OCI-LY7 (cell line): ENCODE measurements at regions not wholly inside any gene's neighbourhood (a gene's known extent, or its start where the extent isn't known, plus 50 kb on each side); places are given as distances from the start of the nearest gene placed in this dataset.

Source experiments
- BruUV-seq: library from RNA; stranded (reverse); fragments of 400-500 nt; replicated peaks from 2 replicates; lab custom pipeline; 2021; lab: Mats Ljungman, UMichigan
- CTCF ChIA-PET: fragments of 300-600 bp; sonication (Branson Sonifier 250); formaldehyde crosslinking; loops from one replicate; lab custom pipeline; 2022; ENCODE audit warnings: antibody characterized with exemption; ENCODE audit not compliant: unreplicated experiment; lab: Charles Lee
- POLR2A ChIA-PET: fragments of 300-600 bp; sonication (Branson Sonifier 250); formaldehyde crosslinking; loops from one replicate; lab custom pipeline; 2022; ENCODE audit warnings: antibody characterized with exemption; lab: Charles Lee
- DNase-seq: peaks from one replicate; pipeline ENCODE4 v3.0.0-alpha.2; 2015; ENCODE audit warnings: low spot score
- H2AFZ ChIP-seq: fragments of 200-600 bp; sonication (generic), shearing (Covaris generic); 2 replicates; pipeline ENCODE4 v1.6.1; 2014; ENCODE audit warnings: mild to moderate bottlenecking, antibody characterized with exemption, low read length, moderate library complexity
- H3K27ac ChIP-seq: fragments of 200-600 bp; sonication (generic); 2 replicates; pipeline ENCODE4 v1.5.1; 2014; ENCODE audit warnings: mixed run types, low read depth, mild to moderate bottlenecking, moderate library complexity, low read length, inconsistent platforms; ENCODE audit not compliant: poor library complexity, severe bottlenecking
- H3K36me3 ChIP-seq: fragments of 200-600 bp; sonication (generic); 2 replicates; pipeline ENCODE4 v1.6.1; 2014; ENCODE audit warnings: mild to moderate bottlenecking, antibody characterized with exemption, low read length, moderate library complexity, mixed read lengths; ENCODE audit not compliant: insufficient read depth
- H3K4me1 ChIP-seq: fragments of 200-600 bp; sonication (generic); 2 replicates; pipeline ENCODE4 v1.5.1; 2014; ENCODE audit warnings: mild to moderate bottlenecking, low read length; ENCODE audit not compliant: insufficient read depth, poor library complexity, severe bottlenecking
- H3K4me2 ChIP-seq: fragments of 200-600 bp; sonication (generic); 2 replicates; pipeline ENCODE4 v1.6.1; 2014; ENCODE audit warnings: mild to moderate bottlenecking, low read length
- H3K4me3 ChIP-seq: fragments of 200-600 bp; sonication (generic); 2 replicates; pipeline ENCODE4 v1.5.1; 2014; ENCODE audit warnings: mild to moderate bottlenecking, low read depth, low read length; ENCODE audit not compliant: poor library complexity, severe bottlenecking
- H3K79me2 ChIP-seq: fragments of 200-600 bp; sonication (generic); 2 replicates; pipeline ENCODE4 v1.6.1; 2016; ENCODE audit warnings: low read depth, mild to moderate bottlenecking, low read length, moderate library complexity, mixed read lengths; ENCODE audit not compliant: insufficient read depth
- H3K9me2 ChIP-seq: fragments of 200-600 bp; sonication (generic); 2 replicates; pipeline ENCODE4 v1.6.1; 2016; ENCODE audit warnings: mild to moderate bottlenecking, low read length, mixed read lengths; ENCODE audit not compliant: insufficient read depth
- H3K9me3 ChIP-seq: fragments of 200-600 bp; sonication (generic); 2 replicates; pipeline ENCODE4 v1.6.1; 2014; ENCODE audit warnings: mild to moderate bottlenecking, mixed run types, low read length, mixed read lengths
- H4K20me1 ChIP-seq: fragments of 200-600 bp; sonication (generic); 2 replicates; pipeline ENCODE4 v1.6.1; 2014; ENCODE audit warnings: mild to moderate bottlenecking, antibody characterized with exemption, low read length, moderate library complexity, mixed read lengths; ENCODE audit not compliant: insufficient read depth
- CTCF ChIP-seq: fragments of 200-600 bp; sonication (generic); conservative IDR thresholded peaks from 2 replicates; pipeline ENCODE4 v1.5.1; 2014; ENCODE audit warnings: mild to moderate bottlenecking, antibody characterized with exemption, low read length, moderate library complexity, mixed read lengths
- EZH2phosphoT487 ChIP-seq: fragments of 200-600 bp; sonication (generic); IDR thresholded peaks from 2 replicates; pipeline ENCODE4 v1.6.1; 2018; ENCODE audit warnings: low read depth, borderline replicate concordance, mild to moderate bottlenecking, mixed run types, antibody characterized with exemption, low read length, moderate library complexity, mixed read lengths
- intact Hi-C: fragments of 100-400 bp; cut with micrococcal nuclease; formaldehyde crosslinking; loops from one replicate; pipeline ENCODE4 v1.10.0; 2022; ENCODE audit not compliant: unreplicated experiment

GRCh38 chr3:89679686-89680085 lies 572.3 kb downstream of the EPHA3 start:
- Histone ChIP-seq H3K9me2 (no peaks in the 10 kb centered on the region), H3K4me2 (no peak overlapping the region), H4K20me1 (no peaks in the 10 kb centered on the region), H3K9me3 (no peaks in the 10 kb centered on the region), H3K36me3 (no peaks in the 10 kb centered on the region), H2AFZ (no peak overlapping the region), H3K79me2 (no peaks in the 10 kb centered on the region), H3K4me1 (no peaks in the 10 kb centered on the region), H3K27ac (no peak overlapping the region), H3K4me3 (no peak overlapping the region)
- intact Hi-C loops: no loop called here
- no peak for DNase-seq
- TF ChIP-seq CTCF (no peak), EZH2phosphoT487 (no peak)
- ChIA-PET POLR2A (no interaction called here), CTCF (no interaction called here)
- no TSS peak for BruUV-seq

GRCh38 chr3:89682556-89682955 lies 575.1 kb downstream of the EPHA3 start:
- H4K20me1 ChIP-seq: no peaks in the 10 kb centered on the region
- no peak for DNase-seq
- H3K4me3 ChIP-seq: no peak overlapping the region
- H3K27ac ChIP-seq: no peak overlapping the region
- no TSS peak for BruUV-seq
- intact Hi-C loops: no loop called here
- no peaks in the 10 kb centered on the region for H3K4me1 ChIP-seq
- no peak overlapping the region for H2AFZ ChIP-seq
- POLR2A ChIA-PET: no interaction called here
- H3K9me2 ChIP-seq: no peaks in the 10 kb centered on the region
- H3K36me3 ChIP-seq: no peaks in the 10 kb centered on the region
- no peaks in the 10 kb centered on the region for H3K79me2 ChIP-seq
- CTCF ChIA-PET: no interaction called here
- no peaks in the 10 kb centered on the region for H3K9me3 ChIP-seq
- no peak overlapping the region for H3K4me2 ChIP-seq
- TF ChIP-seq CTCF (no peak), EZH2phosphoT487 (no peak)

- CTCF ChIA-PET: no interaction called here
- Histone ChIP-seq H4K20me1 (no peaks in the 10 kb centered on the region), H3K9me2 (no peaks in the 10 kb centered on the region), H3K4me1 (no peaks in the 10 kb centered on the region), H2AFZ (no peak overlapping the region), H3K27ac (no peak overlapping the region), H3K36me3 (no peaks in the 10 kb centered on the region), H3K9me3 (no peaks in the 10 kb centered on the region), H3K4me2 (no peak overlapping the region), H3K79me2 (no peaks in the 10 kb centered on the region), H3K4me3 (no peak overlapping the region)
- no TSS peak for BruUV-seq
- no peak for TF ChIP-seq EZH2phosphoT487
- TF ChIP-seq CTCF: no peak
- POLR2A ChIA-PET: no interaction called here
- DNase-seq: no peak
- intact Hi-C loops: no loop called here
Measured at GRCh38 chr3:89685731-89686130, 578.3 kb downstream of the EPHA3 start.
